ENCODE measurements at regions not wholly inside any gene's neighbourhood (a gene's known extent, or its start where the extent isn't known, plus 50 kb on each side); places are given as distances from the start of the nearest gene placed in this dataset.
"Not testable (repeated sequence)": the region's sequence is repeated elsewhere in the genome, so short reads cannot be mapped to it uniquely, and the experiment has no call there.

DNA sequence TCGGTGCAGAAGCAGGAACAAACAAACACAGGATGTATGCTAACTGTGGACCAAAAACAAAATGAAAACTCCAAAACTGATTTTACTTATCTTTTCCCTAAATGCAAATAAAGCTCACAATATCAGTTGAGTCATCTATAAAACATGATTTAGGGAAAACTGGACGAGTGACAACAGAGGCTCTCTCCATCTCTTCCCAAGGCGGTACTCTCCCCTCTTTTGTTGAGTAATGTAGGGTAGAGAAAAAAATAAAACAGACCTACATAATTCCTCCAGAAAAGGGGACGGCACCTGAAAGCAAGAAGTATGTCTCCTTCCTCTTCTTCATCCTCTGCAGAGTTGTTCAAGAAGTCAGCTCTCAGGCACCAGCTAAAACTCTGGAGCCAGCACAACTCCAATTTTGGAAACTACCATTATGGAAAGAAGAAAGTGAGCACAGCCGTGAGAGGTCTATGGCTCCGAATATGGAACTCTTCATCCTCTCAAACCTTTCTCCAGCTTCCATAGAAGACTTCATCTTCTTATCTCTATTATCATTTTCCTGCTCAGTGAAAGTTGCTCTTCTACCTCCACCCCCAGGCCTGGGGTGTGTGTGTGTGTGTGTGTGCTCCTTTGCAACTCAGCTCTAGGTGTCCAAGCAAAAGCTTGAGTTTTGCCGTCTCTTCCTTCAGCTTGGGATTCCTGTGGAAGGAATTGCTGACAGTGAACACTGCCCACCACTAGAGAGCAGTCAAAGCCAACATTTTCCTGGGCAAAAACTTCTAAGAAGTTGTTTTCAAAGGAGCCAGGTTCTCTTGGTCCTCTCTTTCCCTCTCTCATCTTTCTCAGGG is 155.4 kb downstream of the DIO2 start:
- no peak for DNase-seq

DNA sequence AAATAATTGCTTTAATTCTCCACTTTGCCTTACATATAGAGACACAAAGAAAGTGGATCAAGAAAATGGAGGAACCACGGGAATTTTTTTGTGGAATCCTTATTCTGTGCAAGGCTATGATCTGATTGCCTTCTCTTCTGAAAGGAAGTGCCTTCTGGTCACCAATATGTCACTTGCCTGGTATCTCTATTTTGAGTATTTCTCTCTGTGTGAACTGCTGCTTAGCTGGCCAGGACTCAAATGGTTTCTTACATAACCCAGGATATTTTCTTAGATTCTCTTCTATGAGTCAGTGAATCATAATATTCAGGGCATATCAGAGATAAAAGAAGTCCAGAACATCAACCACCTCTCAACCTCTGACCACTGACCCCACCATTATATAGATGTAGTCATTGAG is 156.1 kb downstream of the DIO2 start:
- DNase-seq: no peak

DNA sequence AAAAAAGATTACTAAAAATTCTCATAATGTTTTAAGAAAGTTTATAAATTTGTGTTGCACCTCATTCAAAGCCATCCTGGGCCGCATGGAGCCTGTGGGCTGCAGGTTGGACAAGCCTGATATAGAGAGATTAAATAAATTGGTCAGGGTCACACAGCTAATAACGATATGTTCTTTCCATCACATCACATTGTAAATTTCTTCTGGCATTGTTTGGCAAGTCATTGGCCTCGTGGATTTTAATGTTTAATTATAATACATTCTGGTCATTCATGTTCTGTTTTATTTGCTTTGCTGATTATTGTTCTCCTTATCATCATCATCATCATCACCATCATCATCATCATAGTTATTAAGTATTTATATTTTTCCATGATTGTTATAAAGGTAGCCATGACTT is 157.3 kb downstream of the DIO2 start:
- DNase-seq: no peak

DNA sequence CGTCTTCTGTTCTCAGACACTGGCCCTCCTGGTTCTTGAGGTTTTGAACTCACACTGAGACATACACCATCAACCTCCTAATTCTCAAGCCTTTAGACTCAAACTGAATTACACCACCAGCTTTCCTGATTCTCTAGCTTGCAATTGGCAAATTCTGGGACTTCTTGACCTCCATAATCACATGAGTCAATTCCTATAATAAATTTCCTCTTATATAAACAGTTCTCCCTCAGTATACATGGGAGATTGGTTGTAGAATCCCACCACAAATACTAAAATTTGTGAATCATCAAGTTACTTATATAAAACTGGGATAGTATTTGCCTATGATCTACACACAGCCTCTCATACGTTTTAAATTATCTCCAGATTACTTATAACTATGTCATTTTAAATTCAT is 162.2 kb downstream of the DIO2 start:
- no peak for DNase-seq

GRCh38 chr14:80047761-80048160 is 163.5 kb downstream of the DIO2 start:
- no peak for DNase-seq

DNA sequence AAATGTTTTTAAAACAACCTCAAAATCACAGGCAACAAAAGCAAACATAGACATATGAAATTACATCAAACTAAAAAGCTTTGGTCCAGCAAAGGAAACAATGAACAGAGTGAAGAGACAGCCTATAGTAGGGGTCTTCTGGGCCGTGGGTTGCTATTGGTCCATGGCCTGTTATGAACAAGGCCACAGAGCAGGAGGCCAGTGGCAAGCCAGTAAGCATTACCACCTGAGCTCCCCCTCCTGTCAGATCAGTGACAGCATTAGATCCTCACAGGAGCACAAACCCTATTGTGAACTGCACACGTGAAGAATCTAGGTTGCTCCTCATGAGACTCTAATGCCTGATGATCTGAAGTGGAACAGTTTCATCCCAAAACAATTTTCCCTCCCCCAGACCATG is 174.0 kb downstream of the DIO2 start:
- no peak for DNase-seq

DNA sequence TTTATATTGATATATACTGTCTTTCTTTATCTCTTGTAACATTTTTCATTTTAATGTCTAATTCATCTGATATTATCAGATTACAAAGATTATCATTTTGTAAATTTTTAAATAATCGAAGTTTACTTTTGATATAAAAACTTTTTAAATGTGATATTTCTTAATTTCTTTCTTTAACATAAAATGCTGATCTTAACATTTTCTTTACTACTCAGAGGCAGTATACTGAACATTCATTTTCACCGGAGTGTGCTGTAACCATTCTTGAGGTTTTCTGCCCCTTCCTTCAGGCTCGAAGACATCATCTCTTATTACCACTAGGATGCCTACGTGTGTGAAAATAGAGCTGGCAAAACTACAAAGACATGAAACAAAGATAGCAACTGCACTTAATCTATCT is 186.9 kb downstream of the DIO2 start:
- no peak for DNase-seq

DNA sequence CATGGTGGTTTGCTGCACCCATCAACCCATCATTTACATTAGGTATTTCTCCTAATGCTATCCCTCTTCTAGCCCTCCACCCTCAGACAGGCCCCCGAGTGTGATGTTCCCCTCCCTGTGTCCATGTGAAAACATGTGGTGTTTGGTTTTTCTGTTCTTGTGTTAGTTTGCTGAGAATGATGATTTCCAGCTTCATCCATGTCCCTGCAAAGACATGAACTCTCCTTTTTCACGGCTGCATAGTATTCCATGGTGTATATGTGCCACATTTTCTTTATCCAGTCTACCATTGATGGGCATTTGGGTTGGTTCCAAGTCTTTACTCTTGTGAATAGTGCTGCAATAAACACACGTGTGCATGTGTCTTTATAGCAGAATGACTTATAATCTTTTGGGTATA is 192.8 kb downstream of the DIO2 start:
- DNase-seq: not testable (repeated sequence)

- no peak for DNase-seq
Observed at GRCh38 chr14:80017795-80018194, 193.5 kb downstream of the DIO2 start.

- not testable (repeated sequence) for DNase-seq
Observed at GRCh38 chr14:80010245-80010644, 201.1 kb downstream of the DIO2 start.

- no peak for DNase-seq
Observed at GRCh38 chr14:80005561-80005960, 205.7 kb downstream of the DIO2 start.

- DNase-seq: no peak
Observed at GRCh38 chr14:80004871-80005270, 206.4 kb downstream of the DIO2 start.

- DNase-seq: no peak
Observed at GRCh38 chr14:80003138-80003537, 208.2 kb downstream of the DIO2 start.

DNA sequence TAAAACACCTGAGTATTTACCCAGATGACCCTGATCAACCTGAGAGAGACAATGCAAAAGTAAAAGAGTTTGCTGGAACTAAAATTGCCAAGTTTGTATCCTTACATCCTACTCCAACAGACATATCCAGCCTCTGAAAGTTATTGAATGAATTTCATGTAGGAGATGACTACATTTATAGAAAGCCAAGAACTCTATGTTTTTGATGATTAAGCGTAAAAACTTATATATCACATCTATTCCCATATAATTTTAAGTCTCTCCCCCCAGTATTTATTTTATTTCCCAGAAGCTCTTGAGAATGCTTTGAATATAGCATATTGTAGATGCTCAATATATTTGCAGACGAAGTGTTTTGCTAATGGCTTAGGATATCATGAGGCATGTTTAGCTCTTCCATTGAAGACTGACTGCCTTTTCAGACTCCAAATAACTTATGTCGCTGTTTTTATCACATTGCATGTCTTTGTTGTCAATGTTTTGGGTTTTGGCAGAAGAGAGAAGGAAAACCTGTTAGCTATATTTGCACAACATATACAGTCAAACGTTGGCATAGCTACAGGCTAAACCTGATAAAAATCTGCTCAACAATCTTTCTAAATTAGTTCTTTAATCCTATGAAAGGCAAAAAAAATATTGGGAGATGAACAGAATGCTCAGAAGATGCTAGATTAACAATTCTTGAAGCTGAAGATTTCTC is 213.6 kb downstream of the DIO2 start:
- DNase-seq: no peak

GRCh38 chr14:79992407-79993198 is 218.7 kb downstream of the DIO2 start:
- no peak for DNase-seq

GRCh38 chr14:79991866-79992265 is 219.4 kb downstream of the DIO2 start:
- DNase-seq: no peak

- DNase-seq: no peak
Observed at GRCh38 chr14:79989990-79990389, 221.3 kb downstream of the DIO2 start.

DNA sequence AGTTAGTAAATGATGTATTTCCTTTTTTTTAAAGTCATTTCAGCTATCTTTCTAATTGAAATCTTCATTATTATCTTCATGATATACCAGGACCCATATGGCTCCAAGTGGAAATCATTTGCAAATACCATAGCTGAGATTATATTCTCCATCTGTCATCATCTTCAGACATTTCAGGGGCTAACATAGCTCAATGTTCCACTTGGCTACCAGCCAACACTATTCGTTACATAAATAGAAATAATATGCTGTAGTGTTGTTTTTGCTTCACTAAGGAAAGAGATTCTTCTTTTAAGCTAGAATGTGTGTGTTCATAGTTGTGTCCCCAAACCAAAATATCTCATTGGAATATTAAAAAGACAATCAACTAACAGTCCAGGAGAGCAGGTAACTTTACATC is 225.1 kb downstream of the DIO2 start:
- DNase-seq: no peak

DNA sequence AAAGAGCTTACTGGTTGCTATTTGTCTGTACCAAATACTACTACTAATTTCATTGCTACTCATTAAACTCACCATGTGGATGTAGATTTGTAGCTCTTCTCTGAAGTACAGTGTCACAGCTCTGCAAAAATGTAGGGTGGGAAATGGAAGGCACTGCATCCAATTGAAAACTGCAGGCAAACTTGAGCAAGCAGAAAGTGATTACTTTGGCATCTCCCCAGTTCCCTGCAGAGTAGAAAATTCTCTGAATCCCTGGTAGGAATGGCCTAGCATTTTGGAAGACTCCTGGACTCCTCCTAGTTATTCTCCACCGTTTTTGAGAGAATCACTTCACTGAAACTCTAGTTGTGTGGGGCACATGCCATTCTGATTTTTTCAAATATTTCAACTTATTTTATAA is 239.1 kb downstream of the DIO2 start:
- DNase-seq: no peak

DNA sequence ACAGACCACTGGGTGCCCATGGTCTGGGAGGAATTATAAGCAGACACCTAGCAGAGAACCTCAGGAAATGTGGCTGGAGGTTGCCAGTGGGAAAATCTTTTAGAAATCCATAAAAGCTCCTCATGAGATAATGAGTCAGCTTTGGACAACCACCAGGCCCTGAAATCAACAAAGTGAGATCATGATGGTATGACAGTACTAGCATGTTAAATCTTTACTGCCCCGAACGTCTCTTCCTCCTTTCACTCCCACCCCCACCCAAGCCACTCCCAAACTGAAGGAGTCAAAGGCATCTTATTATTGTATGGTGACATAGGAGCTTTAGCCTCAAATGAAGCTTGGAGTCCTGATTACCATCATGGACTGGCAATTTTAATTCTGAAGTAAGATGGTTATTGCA is 240.0 kb downstream of the DIO2 start:
- no peak for DNase-seq

DNA sequence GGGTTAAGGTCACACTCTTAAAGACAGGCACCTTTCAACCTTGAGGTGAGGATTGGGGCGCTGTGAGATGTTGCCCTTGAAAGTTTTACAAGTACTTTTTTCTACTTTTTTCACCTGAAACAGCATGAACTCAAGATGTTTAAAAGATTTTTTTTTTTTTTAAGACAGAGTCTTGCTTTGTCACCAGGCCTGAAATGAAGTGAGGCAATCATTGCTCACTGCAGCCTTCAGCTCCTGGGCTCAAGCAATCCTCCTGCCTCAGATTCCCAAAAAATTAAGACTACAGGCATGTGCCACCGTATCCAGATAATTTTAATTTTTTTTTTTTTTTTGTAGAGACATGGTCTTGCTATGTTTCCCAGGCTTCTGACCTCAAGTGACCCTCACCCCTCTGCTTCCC is 243.9 kb downstream of the DIO2 start:
- DNase-seq: no peak

DNA sequence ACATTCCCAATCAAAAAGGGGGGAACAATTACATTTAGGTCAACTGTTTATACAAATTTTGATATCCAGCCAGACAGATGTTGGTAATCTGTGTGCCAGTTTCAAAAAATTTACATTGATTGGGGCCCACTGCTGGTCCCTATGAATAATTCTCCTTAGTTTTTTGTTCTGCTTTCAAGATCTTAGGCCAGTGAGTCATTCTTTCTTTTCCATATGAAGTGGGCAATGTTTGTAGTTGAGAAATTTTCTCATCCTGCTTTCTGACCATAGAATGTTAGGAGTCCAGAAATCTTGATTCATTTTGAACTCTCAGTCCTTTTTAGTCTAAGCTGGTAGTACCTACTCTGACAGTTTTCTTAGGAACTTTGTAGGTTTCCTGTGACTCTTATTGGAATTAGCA is 244.3 kb downstream of the DIO2 start:
- DNase-seq: no peak

- DNase-seq: no peak
Observed at GRCh38 chr14:79965896-79966295, 245.4 kb downstream of the DIO2 start.

- DNase-seq: no peak
Observed at GRCh38 chr14:79961197-79961596, 250.1 kb downstream of the DIO2 start.

All from CD4-positive, alpha-beta T cell treated with Interferon alpha-2 for 1 hour (primary cell).